ENCODE measurements at regions not wholly inside any gene's neighbourhood (a gene's known extent, or its start where the extent isn't known, plus 50 kb on each side); places are given as distances from the start of the nearest gene placed in this dataset.

GRCh38 chr9:88268886-88269285, 119.4 kb upstream of the SPIN1 start:
- Histone ChIP-seq H3K9me3 (ENCODE audit: insufficient read depth, low read depth, low read length) (no peaks in the 10 kb centered on the region), H4K20me1 (ENCODE audit: insufficient read depth, low read length, poor library complexity, severe bottlenecking) (no peaks in the 10 kb centered on the region), H3K79me2 (ENCODE audit: insufficient read depth, low read length) (no peaks in the 10 kb centered on the region), H2AFZ (ENCODE audit: low read length) (no peak overlapping the region), H3K9ac (ENCODE audit: low read depth, low read length, poor library complexity, severe bottlenecking) (no peak overlapping the region), H3F3A (ENCODE audit: low read depth) (no peaks in the 10 kb centered on the region), H3K36me3 (ENCODE audit: insufficient read depth, low read length) (no peaks in the 10 kb centered on the region), H3K4me3 (ENCODE audit: low read length, poor library complexity, severe bottlenecking) (no peak overlapping the region), H3K27me3 (ENCODE audit: insufficient read depth, low read length, poor library complexity, severe bottlenecking) (no peaks in the 10 kb centered on the region), H3K4me1 (ENCODE audit: insufficient read depth, low read length, poor library complexity, severe bottlenecking) (no peaks in the 10 kb centered on the region), H3K4me2 (ENCODE audit: low read depth, low read length, poor library complexity, severe bottlenecking) (no peak overlapping the region), H3K9me2 (replicated peaks; ENCODE audit: low read depth, low read length) (no peaks in the 10 kb centered on the region)
- TF ChIP-seq EZH2phosphoT487 (IDR thresholded peaks at IDR 0.05; ENCODE audit: borderline replicate concordance) (no peak), CTCF (conservative IDR thresholded peaks at IDR 0.05; ENCODE audit: low read length) (no peak)

GRCh38 chr9:88267283-88267682, 121.0 kb upstream of the SPIN1 start:
- no peaks in the 10 kb centered on the region for H4K20me1 ChIP-seq (ENCODE audit: insufficient read depth, low read length, poor library complexity, severe bottlenecking)

GRCh38 chr9:88266416-88266815, 121.8 kb upstream of the SPIN1 start:
- H3F3A ChIP-seq (ENCODE audit: low read depth), result no peaks in the 10 kb centered on the region
- no peak overlapping the region for H2AFZ ChIP-seq (ENCODE audit: low read length)
- no peak for TF ChIP-seq EZH2phosphoT487 (IDR thresholded peaks at IDR 0.05; ENCODE audit: borderline replicate concordance)
- no peak for TF ChIP-seq CTCF (conservative IDR thresholded peaks at IDR 0.05; ENCODE audit: low read length)
- H3K4me3 ChIP-seq (ENCODE audit: low read length, poor library complexity, severe bottlenecking), result no peak overlapping the region
- H3K36me3 ChIP-seq (ENCODE audit: insufficient read depth, low read length), result no peaks in the 10 kb centered on the region
- H3K27me3 ChIP-seq (ENCODE audit: insufficient read depth, low read length, poor library complexity, severe bottlenecking), result no peaks in the 10 kb centered on the region
- no peaks in the 10 kb centered on the region for H3K79me2 ChIP-seq (ENCODE audit: insufficient read depth, low read length)
- no peak overlapping the region for H3K4me2 ChIP-seq (ENCODE audit: low read depth, low read length, poor library complexity, severe bottlenecking)
- no peak overlapping the region for H3K9ac ChIP-seq (ENCODE audit: low read depth, low read length, poor library complexity, severe bottlenecking)
- no peaks in the 10 kb centered on the region for H3K9me2 ChIP-seq (replicated peaks; ENCODE audit: low read depth, low read length)
- no peaks in the 10 kb centered on the region for H3K9me3 ChIP-seq (ENCODE audit: insufficient read depth, low read depth, low read length)
- no peaks in the 10 kb centered on the region for H4K20me1 ChIP-seq (ENCODE audit: insufficient read depth, low read length, poor library complexity, severe bottlenecking)
- H3K4me1 ChIP-seq (ENCODE audit: insufficient read depth, low read length, poor library complexity, severe bottlenecking), result no peaks in the 10 kb centered on the region

More at GRCh38 chr9:88267283-88267682, 121.0 kb upstream of the SPIN1 start:
- TF ChIP-seq EZH2phosphoT487 (IDR thresholded peaks at IDR 0.05; ENCODE audit: borderline replicate concordance) (no peak), CTCF (conservative IDR thresholded peaks at IDR 0.05; ENCODE audit: low read length) (no peak)
- no peaks in the 10 kb centered on the region for H3K9me3 ChIP-seq (ENCODE audit: insufficient read depth, low read depth, low read length)
- H3K27me3 ChIP-seq (ENCODE audit: insufficient read depth, low read length, poor library complexity, severe bottlenecking), result no peaks in the 10 kb centered on the region
- no peaks in the 10 kb centered on the region for H3K4me1 ChIP-seq (ENCODE audit: insufficient read depth, low read length, poor library complexity, severe bottlenecking)
- H3K36me3 ChIP-seq (ENCODE audit: insufficient read depth, low read length), result no peaks in the 10 kb centered on the region
- H3K9ac ChIP-seq (ENCODE audit: low read depth, low read length, poor library complexity, severe bottlenecking), result no peak overlapping the region
- H3K4me2 ChIP-seq (ENCODE audit: low read depth, low read length, poor library complexity, severe bottlenecking), result no peak overlapping the region
- H2AFZ ChIP-seq (ENCODE audit: low read length), result no peak overlapping the region
- H3F3A ChIP-seq (ENCODE audit: low read depth), result no peaks in the 10 kb centered on the region
- no peaks in the 10 kb centered on the region for H3K79me2 ChIP-seq (ENCODE audit: insufficient read depth, low read length)
- no peak overlapping the region for H3K4me3 ChIP-seq (ENCODE audit: low read length, poor library complexity, severe bottlenecking)
- H3K9me2 ChIP-seq (replicated peaks; ENCODE audit: low read depth, low read length), result no peaks in the 10 kb centered on the region

Measured in Loucy (cell line).